ENCODE measurements at regions not wholly inside any gene's neighbourhood (a gene's known extent, or its start where the extent isn't known, plus 50 kb on each side); places are given as distances from the start of the nearest gene placed in this dataset.

GRCh38 chr6:170112583-170112860 is 178.4 kb downstream of the DLL1 start:
- TF ChIP-seq CTCF (IDR thresholded peaks at IDR 0.05) (no peak), POLR2A (IDR thresholded peaks at IDR 0.05) (no peak)
